ENCODE measurements at regions not wholly inside any gene's neighbourhood (a gene's known extent, or its start where the extent isn't known, plus 50 kb on each side); places are given as distances from the start of the nearest gene placed in this dataset.

DNA sequence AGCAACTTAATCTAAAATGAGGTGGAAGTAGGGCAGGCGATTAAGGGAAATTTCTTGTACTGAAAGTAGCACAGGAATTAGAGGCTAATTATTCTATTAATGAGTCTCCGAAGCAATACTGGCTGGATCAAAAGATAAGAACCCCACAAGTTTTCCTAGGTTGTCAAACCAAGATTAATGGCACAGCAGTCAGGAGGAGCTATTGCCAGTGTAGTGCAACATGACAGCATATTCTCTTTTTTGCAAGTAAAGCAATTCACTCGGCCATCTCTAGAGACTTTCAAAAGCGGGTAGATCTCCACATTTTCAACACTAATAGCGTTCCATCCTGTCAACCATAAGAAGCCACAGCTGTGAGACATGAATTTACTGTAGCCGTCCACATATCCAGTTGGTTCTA, 81.2 kb downstream of the CYB561 start:
- H3K4me3 ChIP-seq (ENCODE audit: low read depth, low read length) = no peak overlapping the region
- DNase-seq (ENCODE audit: low read depth, low spot score) = no peak
- in situ Hi-C loops (cut with HindIII; ENCODE audit: low sequenced_read_pairs) = no loop called here
- TF ChIP-seq, protein P1, sequence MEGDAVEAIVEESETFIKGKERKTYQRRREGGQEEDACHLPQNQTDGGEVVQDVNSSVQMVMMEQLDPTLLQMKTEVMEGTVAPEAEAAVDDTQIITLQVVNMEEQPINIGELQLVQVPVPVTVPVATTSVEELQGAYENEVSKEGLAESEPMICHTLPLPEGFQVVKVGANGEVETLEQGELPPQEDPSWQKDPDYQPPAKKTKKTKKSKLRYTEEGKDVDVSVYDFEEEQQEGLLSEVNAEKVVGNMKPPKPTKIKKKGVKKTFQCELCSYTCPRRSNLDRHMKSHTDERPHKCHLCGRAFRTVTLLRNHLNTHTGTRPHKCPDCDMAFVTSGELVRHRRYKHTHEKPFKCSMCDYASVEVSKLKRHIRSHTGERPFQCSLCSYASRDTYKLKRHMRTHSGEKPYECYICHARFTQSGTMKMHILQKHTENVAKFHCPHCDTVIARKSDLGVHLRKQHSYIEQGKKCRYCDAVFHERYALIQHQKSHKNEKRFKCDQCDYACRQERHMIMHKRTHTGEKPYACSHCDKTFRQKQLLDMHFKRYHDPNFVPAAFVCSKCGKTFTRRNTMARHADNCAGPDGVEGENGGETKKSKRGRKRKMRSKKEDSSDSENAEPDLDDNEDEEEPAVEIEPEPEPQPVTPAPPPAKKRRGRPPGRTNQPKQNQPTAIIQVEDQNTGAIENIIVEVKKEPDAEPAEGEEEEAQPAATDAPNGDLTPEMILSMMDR (IDR thresholded peaks at IDR 0.05; ENCODE audit: low read depth, low read length) = no peak

DNA sequence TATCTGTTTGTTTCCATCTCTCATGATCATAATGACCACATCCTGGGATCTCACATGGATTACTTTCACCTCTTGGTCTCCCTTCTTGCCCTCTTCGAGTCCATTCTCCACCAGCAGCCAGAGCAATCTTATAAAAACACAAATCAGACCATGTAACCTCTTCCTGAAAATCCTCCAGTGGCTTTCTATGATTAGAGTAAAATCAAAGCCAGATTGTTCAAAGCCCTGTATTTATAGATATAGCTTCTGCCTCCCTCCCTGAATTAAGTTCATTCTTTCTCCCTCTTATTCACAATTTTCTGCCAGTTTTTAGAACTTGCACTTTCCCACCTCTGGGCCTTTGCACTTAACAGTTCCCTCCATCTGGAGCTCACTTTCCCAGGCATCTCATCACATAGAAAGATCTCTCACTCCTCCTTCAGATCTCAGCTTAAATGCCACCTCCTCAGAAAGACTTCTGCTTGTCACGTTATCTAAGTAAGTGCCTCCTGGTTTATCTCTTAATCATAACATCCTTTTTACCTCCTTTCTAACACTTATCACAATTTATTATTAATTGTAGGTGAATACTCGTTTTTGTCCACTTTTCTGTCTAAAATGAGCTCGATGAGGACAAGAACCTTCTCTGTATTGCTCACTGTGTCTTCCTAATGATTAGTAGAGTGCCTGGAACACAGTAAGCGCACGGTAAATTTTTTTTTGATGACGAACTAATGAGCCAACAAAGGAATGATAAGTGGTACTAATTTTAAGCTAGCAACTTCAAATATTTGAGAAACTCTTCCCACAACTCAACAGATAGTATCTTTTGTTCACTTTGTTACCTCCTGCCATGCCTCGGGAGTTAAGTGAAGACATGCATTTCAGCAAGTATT, 80.5 kb downstream of the CYB561 start:
- in situ Hi-C loops (cut with HindIII; ENCODE audit: low sequenced_read_pairs) = no loop called here
- H3K4me3 ChIP-seq (ENCODE audit: low read depth, low read length) = no peak overlapping the region
- DNase-seq (ENCODE audit: low read depth, low spot score) = no peak
- TF ChIP-seq, protein P1 (IDR thresholded peaks at IDR 0.05; ENCODE audit: low read depth, low read length) = no peak

DNA sequence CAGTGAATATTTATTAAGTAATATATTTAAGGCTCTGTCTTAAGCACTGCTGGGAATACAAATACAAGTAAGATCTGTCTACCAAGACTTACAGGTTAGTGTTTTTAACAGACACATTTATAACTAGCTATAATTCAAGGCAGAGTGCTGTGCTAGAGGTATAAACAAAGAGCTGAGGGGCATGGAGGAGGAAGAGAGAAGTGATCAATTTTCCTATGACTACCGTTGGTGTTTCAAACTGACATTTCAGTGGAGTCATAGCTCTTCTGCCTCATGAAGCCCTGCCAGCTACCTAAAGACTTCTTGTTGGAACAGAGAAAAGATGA, 79.9 kb downstream of the CYB561 start:
- no peak overlapping the region for H3K4me3 ChIP-seq (ENCODE audit: low read depth, low read length)
- in situ Hi-C loops (cut with HindIII; ENCODE audit: low sequenced_read_pairs) = no loop called here
- TF ChIP-seq, protein P1 (IDR thresholded peaks at IDR 0.05; ENCODE audit: low read depth, low read length) = no peak
- DNase-seq (ENCODE audit: low read depth, low spot score) = no peak

DNA sequence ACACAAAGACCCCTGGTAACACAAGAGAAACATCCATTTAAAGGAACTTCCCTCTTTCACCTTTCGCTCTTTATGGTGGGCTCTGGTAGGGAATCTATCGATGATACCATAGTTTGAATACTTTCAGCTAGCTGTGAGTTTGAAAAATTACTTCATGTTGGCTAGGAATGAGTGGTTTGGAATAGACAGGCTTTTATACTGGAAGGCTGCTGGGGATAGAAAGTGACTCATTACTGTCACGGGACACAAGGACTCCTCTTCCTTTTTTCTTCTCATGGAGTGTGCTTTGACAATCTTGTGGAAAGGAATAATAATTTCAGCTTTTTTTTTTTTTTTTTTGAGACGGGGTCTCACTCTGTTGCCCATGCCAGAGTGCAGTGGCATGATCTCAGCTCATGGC, 76.9 kb downstream of the CYB561 start:
- DNase-seq (ENCODE audit: low read depth, low spot score) = no peak
- H3K4me3 ChIP-seq (ENCODE audit: low read depth, low read length) = no peak overlapping the region
- TF ChIP-seq, protein P1 (IDR thresholded peaks at IDR 0.05; ENCODE audit: low read depth, low read length) = no peak
- in situ Hi-C loops (cut with HindIII; ENCODE audit: low sequenced_read_pairs) = no loop called here

DNA sequence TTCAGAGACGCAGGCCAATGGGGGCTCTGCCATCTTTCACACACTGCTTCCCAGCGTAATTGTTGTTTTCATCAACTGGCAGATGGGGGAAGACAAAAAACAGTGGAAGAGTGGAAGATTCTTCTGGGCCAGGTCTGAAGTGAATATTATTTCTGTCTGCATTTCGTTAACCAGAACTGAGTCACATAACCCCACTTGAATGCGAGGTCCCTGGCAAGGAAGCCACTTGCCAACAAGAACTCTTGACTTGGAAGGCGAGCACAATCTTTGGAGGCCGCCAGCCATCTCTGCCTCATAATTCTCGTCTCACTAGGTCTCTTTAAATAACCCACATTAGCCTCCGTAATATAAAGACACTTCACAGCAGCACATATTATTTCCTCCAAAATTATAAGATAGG, 75.4 kb downstream of the CYB561 start:
- in situ Hi-C loops (cut with HindIII; ENCODE audit: low sequenced_read_pairs) = no loop called here
- TF ChIP-seq, protein P1 (IDR thresholded peaks at IDR 0.05; ENCODE audit: low read depth, low read length) = no peak

DNA sequence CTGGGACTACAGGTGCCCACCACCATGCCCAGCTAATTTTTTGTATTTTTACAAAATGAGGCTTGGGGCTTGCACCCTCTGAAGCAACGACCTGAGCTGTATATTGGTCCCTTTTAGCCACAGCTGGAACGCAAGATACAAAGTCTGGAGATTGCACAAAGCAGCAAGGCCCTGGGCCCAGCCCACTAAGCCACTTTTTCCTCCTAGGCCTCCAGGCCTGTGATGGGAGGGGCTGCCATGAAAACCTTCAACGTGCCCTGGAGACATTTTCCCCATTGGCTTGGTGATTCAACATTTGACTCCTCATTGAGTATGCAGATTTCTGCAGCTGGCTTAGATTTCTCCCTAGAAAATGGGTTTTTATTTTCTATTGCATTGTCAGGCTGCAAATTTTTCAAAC, 69.2 kb downstream of the CYB561 start:
- TF ChIP-seq, protein P1 (IDR thresholded peaks at IDR 0.05; ENCODE audit: low read depth, low read length) = no peak
- H3K4me3 ChIP-seq (ENCODE audit: low read depth, low read length) = no peak overlapping the region
- in situ Hi-C loops (cut with HindIII; ENCODE audit: low sequenced_read_pairs) = no loop called here
- no peak for DNase-seq (ENCODE audit: low read depth, low spot score)

More for the DNA sequence above, 75.4 kb downstream of the CYB561 start:
- DNase-seq (ENCODE audit: low read depth, low spot score) = no peak
- no peak overlapping the region for H3K4me3 ChIP-seq (ENCODE audit: low read depth, low read length)

All from astrocyte of the spinal cord (primary cell).